Epithelial cell of proximal tubule (primary cell): ENCODE measurements at regions not wholly inside any gene's neighbourhood (a gene's known extent, or its start where the extent isn't known, plus 50 kb on each side); places are given as distances from the start of the nearest gene placed in this dataset.

ENCODE experiments used
- DNase-seq: peaks from one replicate; pipeline ENCODE4 v3.0.0-alpha.2; 2011; ENCODE audit warnings: low read depth
- H3K4me3 ChIP-seq: 2 replicates; pipeline ENCODE4 v1.5.1; 2011; ENCODE audit warnings: low read depth, mild to moderate bottlenecking, low read length
- CTCF ChIP-seq: conservative IDR thresholded peaks from 2 replicates; pipeline ENCODE4 v1.5.1; 2012; ENCODE audit warnings: low read depth, mild to moderate bottlenecking, low read length

- no peak for TF ChIP-seq CTCF
- no peak for DNase-seq
- H3K4me3 ChIP-seq, result no peak overlapping the region
Observed at GRCh38 chr2:72050734-72051133, 96.9 kb downstream of the CYP26B1 start.

DNA sequence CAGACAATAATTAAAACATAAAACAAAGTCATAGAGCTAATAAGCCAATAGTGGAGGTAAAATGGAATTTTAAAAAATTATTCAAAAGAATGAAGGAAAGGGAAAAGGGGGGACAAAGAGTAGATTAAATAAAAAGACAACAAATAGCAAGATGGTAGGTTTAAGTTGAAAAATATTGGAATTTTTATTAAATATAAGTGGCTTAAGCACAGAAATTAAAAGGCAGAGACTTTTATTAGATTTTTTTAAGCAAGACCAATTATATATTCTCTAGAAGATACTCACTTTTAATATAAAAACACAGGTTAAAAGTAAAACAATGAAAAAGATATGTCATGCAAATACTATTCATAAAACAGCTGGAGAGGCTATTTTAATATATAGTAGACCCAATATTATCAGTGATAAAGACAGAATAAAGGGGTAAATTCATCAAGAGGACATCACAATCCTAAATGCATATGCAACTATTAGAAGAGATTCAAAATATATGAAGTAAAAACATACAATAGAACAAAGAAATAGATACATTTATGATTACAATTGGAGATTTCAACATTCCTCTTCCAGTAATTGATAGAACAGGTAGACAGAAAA, 98.7 kb downstream of the CYP26B1 start:
- no peak for TF ChIP-seq CTCF
- DNase-seq, result no peak
- no peak overlapping the region for H3K4me3 ChIP-seq

- no peak for TF ChIP-seq CTCF
- no peak for DNase-seq
Observed at GRCh38 chr2:72043985-72044384, 103.7 kb downstream of the CYP26B1 start.

DNA sequence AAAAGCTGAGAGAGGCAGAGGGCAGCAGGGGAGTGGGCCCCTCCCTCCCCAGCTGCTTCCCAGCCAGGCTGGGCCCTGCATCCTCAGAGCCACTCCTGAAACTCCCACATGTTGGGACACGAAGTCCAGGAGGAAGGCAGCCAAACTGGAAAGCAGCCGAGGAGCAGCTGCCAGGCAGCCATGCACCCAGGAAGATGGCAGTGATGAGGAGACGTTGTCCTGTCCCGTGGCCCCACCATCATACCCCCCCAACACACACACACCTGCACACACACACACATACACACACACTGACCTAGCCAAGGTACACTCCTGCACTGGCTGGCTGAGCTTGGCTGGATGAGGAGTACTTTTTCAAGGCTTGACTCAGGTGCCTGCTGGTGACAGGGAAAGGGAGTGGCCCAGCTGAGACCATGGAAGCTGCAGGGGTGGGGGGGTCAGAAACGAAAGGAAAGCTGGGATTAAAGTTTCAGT, 106.0 kb downstream of the CYP26B1 start:
- TF ChIP-seq CTCF, result no peak
- H3K4me3 ChIP-seq, result no peak overlapping the region
- no peak for DNase-seq

More at GRCh38 chr2:72043985-72044384, 103.7 kb downstream of the CYP26B1 start:
- no peak overlapping the region for H3K4me3 ChIP-seq

GRCh38 chr2:72040629-72041571, 106.8 kb downstream of the CYP26B1 start:
- TF ChIP-seq CTCF, result no peak
- no peak for DNase-seq
- no peak overlapping the region for H3K4me3 ChIP-seq

GRCh38 chr2:72038524-72038923, 109.1 kb downstream of the CYP26B1 start:
- H3K4me3 ChIP-seq, result no peak overlapping the region
- TF ChIP-seq CTCF, result no peak
- DNase-seq, result no peak
